A673 (cell line): ENCODE measurements at regions not wholly inside any gene's neighbourhood (a gene's known extent, or its start where the extent isn't known, plus 50 kb on each side); places are given as distances from the start of the nearest gene placed in this dataset.

Experiments
- EZH2 ChIP-seq: fragments of 200-600 bp; sonication (generic); IDR thresholded peaks from 2 replicates; pipeline ENCODE4 v1.6.1; 2017; ENCODE audit warnings: borderline replicate concordance, low read depth, mild to moderate bottlenecking, mixed read lengths, antibody characterized with exemption, low read length; ENCODE audit not compliant: poor library complexity, severe bottlenecking
- TF ChIP-seq, protein P1 (sequence below): fragments of 300-800, 200-600 bp; sonication (generic); conservative IDR thresholded peaks from 2 replicates; pipeline ENCODE4 v1.5.1; 2017; ENCODE audit warnings: low read depth, mild to moderate bottlenecking, antibody characterized with exemption, low read length, moderate library complexity, mixed read lengths

DNA sequence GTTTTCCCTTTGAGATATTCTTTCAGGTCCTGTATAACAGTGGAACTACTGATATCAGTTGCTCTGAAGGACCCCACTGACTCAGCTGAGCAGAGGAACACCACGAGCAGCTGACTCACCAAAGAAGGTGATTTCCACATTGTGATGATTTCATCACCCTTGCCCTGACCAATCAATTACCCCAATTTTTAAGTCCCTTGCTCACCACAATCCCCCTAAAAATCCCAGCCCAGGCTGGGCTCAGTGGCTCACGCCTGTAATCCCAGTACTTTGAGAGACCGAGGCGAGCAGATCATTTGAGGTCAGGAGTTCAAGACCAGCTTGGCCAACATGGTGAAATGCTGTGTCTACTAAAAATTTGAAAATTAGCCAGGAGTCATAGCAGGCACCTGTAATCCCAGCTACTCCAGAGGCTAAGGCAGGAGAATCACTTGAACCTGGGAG is 125.3 kb upstream of the ABCA1 start:
- TF ChIP-seq, protein P1, sequence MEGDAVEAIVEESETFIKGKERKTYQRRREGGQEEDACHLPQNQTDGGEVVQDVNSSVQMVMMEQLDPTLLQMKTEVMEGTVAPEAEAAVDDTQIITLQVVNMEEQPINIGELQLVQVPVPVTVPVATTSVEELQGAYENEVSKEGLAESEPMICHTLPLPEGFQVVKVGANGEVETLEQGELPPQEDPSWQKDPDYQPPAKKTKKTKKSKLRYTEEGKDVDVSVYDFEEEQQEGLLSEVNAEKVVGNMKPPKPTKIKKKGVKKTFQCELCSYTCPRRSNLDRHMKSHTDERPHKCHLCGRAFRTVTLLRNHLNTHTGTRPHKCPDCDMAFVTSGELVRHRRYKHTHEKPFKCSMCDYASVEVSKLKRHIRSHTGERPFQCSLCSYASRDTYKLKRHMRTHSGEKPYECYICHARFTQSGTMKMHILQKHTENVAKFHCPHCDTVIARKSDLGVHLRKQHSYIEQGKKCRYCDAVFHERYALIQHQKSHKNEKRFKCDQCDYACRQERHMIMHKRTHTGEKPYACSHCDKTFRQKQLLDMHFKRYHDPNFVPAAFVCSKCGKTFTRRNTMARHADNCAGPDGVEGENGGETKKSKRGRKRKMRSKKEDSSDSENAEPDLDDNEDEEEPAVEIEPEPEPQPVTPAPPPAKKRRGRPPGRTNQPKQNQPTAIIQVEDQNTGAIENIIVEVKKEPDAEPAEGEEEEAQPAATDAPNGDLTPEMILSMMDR = no peak
- TF ChIP-seq EZH2 = no peak
